H1 (cell line): ENCODE measurements at regions not wholly inside any gene's neighbourhood (a gene's known extent, or its start where the extent isn't known, plus 50 kb on each side); places are given as distances from the start of the nearest gene placed in this dataset.
"Not testable (repeated sequence)": the region's sequence is repeated elsewhere in the genome, so short reads cannot be mapped to it uniquely, and the experiment has no call there.

ENCODE experiments used
- CTCF ChIA-PET: fragments of 300-600 bp; sonication (Branson Sonifier 250); formaldehyde crosslinking; loops from one replicate; lab custom pipeline; 2021; ENCODE audit not compliant: partially characterized antibody; lab: Charles Lee
- POLR2A ChIA-PET: fragments of 300-600 bp; sonication (Branson Sonifier 250); formaldehyde crosslinking; loops from one replicate; lab custom pipeline; 2021; ENCODE audit warnings: inconsistent platforms; ENCODE audit not compliant: partially characterized antibody; lab: Charles Lee
- DNase-seq, 2 experiments: peaks; one replicate each; pipeline versions ENCODE4 v3.0.0 to v3.0.0-alpha.2; 2010 to 2022; ENCODE audit warnings: low spot score in 2 of 2, low read depth in 1 of 2, mixed read lengths in 1 of 2
- FAIRE-seq: peaks from 2 replicates; lab custom pipeline; 2011; peaks lifted over from hg19 to GRCh38; lab: Jason Lieb, UNC
- H2AFZ ChIP-seq: 2 replicates; pipeline ENCODE4 v1.8.1; 2012; ENCODE audit warnings: low read length, inconsistent platforms
- H2AK5ac ChIP-seq: 2 replicates; pipeline ENCODE4 v1.6.1; 2013; ENCODE audit warnings: low read depth, low read length
- H2BK120ac ChIP-seq: replicated peaks from 2 replicates; pipeline ENCODE3; 2013; ENCODE audit warnings: low read depth, low read length, inconsistent platforms
- H2BK12ac ChIP-seq: 2 replicates; pipeline ENCODE4 v1.6.1; 2013; ENCODE audit warnings: low read depth, low read length
- H2BK15ac ChIP-seq: 2 replicates; pipeline ENCODE4 v1.6.1; 2013; ENCODE audit warnings: low read length
- H2BK20ac ChIP-seq: 2 replicates; pipeline ENCODE4 v1.6.1; 2013; ENCODE audit warnings: low read length
- H2BK5ac ChIP-seq: 2 replicates; pipeline ENCODE4 v1.6.1; 2013; ENCODE audit warnings: low read depth, low read length
- H3K14ac ChIP-seq: 2 replicates; pipeline ENCODE4 v1.6.1; 2013; ENCODE audit warnings: inconsistent platforms; ENCODE audit not compliant: insufficient read length
- H3K18ac ChIP-seq: 2 replicates; pipeline ENCODE4 v1.6.1; 2013; ENCODE audit warnings: low read length; ENCODE audit errors: extremely low read depth
- H3K23ac ChIP-seq: 2 replicates; pipeline ENCODE4 v1.6.1; 2013; ENCODE audit warnings: inconsistent platforms; ENCODE audit not compliant: insufficient read length
- H3K23me2 ChIP-seq: 2 replicates; pipeline ENCODE4 v1.6.1; 2013; ENCODE audit warnings: low read depth, low read length
- H3K27ac ChIP-seq: 2 replicates; pipeline ENCODE4 v1.6.1; 2011; ENCODE audit warnings: low read depth, low read length, inconsistent platforms
- H3K27me3 ChIP-seq, 4 experiments: replicated peaks in 1 of 4; 1 replicate in 1 of 4; 2 replicates in 3 of 4; pipeline versions ENCODE4 v1.6.1 to v1.8.1; 2011 to 2013; ENCODE audit warnings: low read length in 3 of 4, mild to moderate bottlenecking in 3 of 4, inconsistent platforms in 2 of 4, mixed read lengths in 2 of 4, moderate library complexity in 1 of 4; ENCODE audit not compliant: control insufficient read depth in 3 of 4, insufficient read depth in 3 of 4; ENCODE audit errors: extremely low read depth in 1 of 4
- H3K36me3 ChIP-seq, 4 experiments: 2 replicates each; pipeline versions ENCODE4 v1.6.1 to v1.8.1; 2011 to 2013; ENCODE audit warnings: mild to moderate bottlenecking in 4 of 4, low read length in 3 of 4, moderate library complexity in 2 of 4, control low read depth in 1 of 4, inconsistent platforms in 1 of 4; ENCODE audit not compliant: insufficient read depth in 4 of 4, control insufficient read depth in 2 of 4
- H3K4ac ChIP-seq: replicated peaks from 2 replicates; pipeline ENCODE3; 2013; ENCODE audit warnings: low read length, low read depth, mixed read lengths, inconsistent platforms; ENCODE audit not compliant: insufficient read length
- H3K4me1 ChIP-seq, 4 experiments: replicated peaks in 1 of 4; 1 replicate in 1 of 4; 2 replicates in 3 of 4; pipeline versions ENCODE4 v1.6.1 to v1.8.1; 2011 to 2013; ENCODE audit warnings: low read length in 3 of 4, inconsistent platforms in 2 of 4, mixed read lengths in 1 of 4; ENCODE audit not compliant: insufficient read depth in 4 of 4, control insufficient read depth in 3 of 4
- H3K4me2 ChIP-seq, 2 experiments: 2 replicates each; pipeline versions ENCODE4 v1.6.1 to v1.8.1; 2011 to 2013; ENCODE audit warnings: low read depth in 2 of 2, low read length in 2 of 2, control low read depth in 1 of 2, inconsistent platforms in 1 of 2, mild to moderate bottlenecking in 1 of 2; ENCODE audit not compliant: insufficient read depth in 1 of 2
- H3K4me3 ChIP-seq, 4 experiments: fragments of 200-600, 300-600 bp in 1 of 4; sonication (generic), shearing (Covaris generic), sonication (Bioruptor Twin) in 1 of 4; 2 replicates each; pipeline versions ENCODE4 v1.5.1 to v1.8.1; 2011 to 2016; ENCODE audit warnings: low read length in 4 of 4, low read depth in 3 of 4, control low read depth in 2 of 4, inconsistent platforms in 2 of 4, mild to moderate bottlenecking in 2 of 4, mixed read lengths in 1 of 4, moderate library complexity in 1 of 4; ENCODE audit not compliant: insufficient read depth in 2 of 4; ENCODE audit errors: extremely low read depth in 1 of 4
- H3K56ac ChIP-seq: replicated peaks from 2 replicates; pipeline ENCODE3; 2013; ENCODE audit warnings: low read depth, mild to moderate bottlenecking, mixed read lengths, low read length, inconsistent platforms; ENCODE audit not compliant: insufficient read length
- H3K79me1 ChIP-seq: 2 replicates; pipeline ENCODE4 v1.6.1; 2013; ENCODE audit warnings: low read depth, low read length, control low read depth
- H3K79me2 ChIP-seq, 2 experiments: 2 replicates each; pipeline versions ENCODE4 v1.6.1 to v1.8.1; 2012 to 2013; ENCODE audit warnings: low read length in 2 of 2, mild to moderate bottlenecking in 2 of 2, inconsistent platforms in 1 of 2; ENCODE audit not compliant: insufficient read depth in 2 of 2, control insufficient read depth in 1 of 2
- H3K9ac ChIP-seq, 4 experiments: replicated peaks in 1 of 4; 1 replicate in 1 of 4; 2 replicates in 3 of 4; pipeline versions ENCODE4 v1.6.1 to v1.8.1; 2011 to 2013; ENCODE audit warnings: low read depth in 3 of 4, low read length in 3 of 4, control low read depth in 2 of 4, mild to moderate bottlenecking in 2 of 4, moderate library complexity in 2 of 4, inconsistent platforms in 1 of 4; ENCODE audit errors: extremely low read depth in 1 of 4
- H3K9me3 ChIP-seq, 2 experiments: 2 replicates each; pipeline versions ENCODE4 v1.6.1 to v1.8.1; 2012 to 2013; ENCODE audit warnings: mild to moderate bottlenecking in 2 of 2, moderate library complexity in 2 of 2, control low read depth in 1 of 2, inconsistent platforms in 1 of 2, low read depth in 1 of 2, low read length in 1 of 2, mixed read lengths in 1 of 2; ENCODE audit not compliant: insufficient read depth in 2 of 2
- H4K20me1 ChIP-seq, 2 experiments: replicated peaks in 1 of 2; 2 replicates each; pipeline versions ENCODE3 to v1.8.1; 2011 to 2013; ENCODE audit warnings: inconsistent platforms in 2 of 2, low read length in 2 of 2, mild to moderate bottlenecking in 1 of 2; ENCODE audit not compliant: insufficient read depth in 2 of 2, control insufficient read depth in 1 of 2
- H4K5ac ChIP-seq: 2 replicates; pipeline ENCODE4 v1.6.1; 2013; ENCODE audit warnings: low read length, low read depth, mixed read lengths, inconsistent platforms; ENCODE audit not compliant: insufficient read length
- H4K8ac ChIP-seq: 2 replicates; pipeline ENCODE4 v1.8.0; 2013; ENCODE audit warnings: mild to moderate bottlenecking, moderate library complexity, low read length, inconsistent platforms; ENCODE audit not compliant: insufficient read depth; ENCODE audit errors: extremely low read depth
- H4K91ac ChIP-seq: replicated peaks from 2 replicates; pipeline ENCODE3; 2013; ENCODE audit warnings: low read length, mixed read lengths, inconsistent platforms; ENCODE audit not compliant: insufficient read length
- WGBS, 2 experiments: shearing (Covaris generic) in 1 of 2; methylation state at CpG; one replicate each; pipeline versions ENCODE4 v1.1.6 to v1.1.7; 2013 to 2015; ENCODE audit warnings: low lambda C conversion rate in 2 of 2, mixed read lengths in 2 of 2, inconsistent platforms in 1 of 2, low coverage in 1 of 2, missing lambda C conversion rate in 1 of 2; ENCODE audit not compliant: insufficient replicate concordance in 2 of 2, insufficient coverage in 1 of 2, insufficient read length in 1 of 2; ENCODE audit errors: extremely low coverage in 1 of 2, missing lambda C conversion rate in 1 of 2; 5-methylcytosine and 5-hydroxymethylcytosine counted together

- DNase-seq, H2BK20ac ChIP-seq, H2AK5ac ChIP-seq, H3K27me3 ChIP-seq, FAIRE-seq, H3K4me1 ChIP-seq, H3K23me2 ChIP-seq, H3K4me3 ChIP-seq, H2BK15ac ChIP-seq, H3K79me1 ChIP-seq, POLR2A ChIA-PET, H4K5ac ChIP-seq, H2BK120ac ChIP-seq, H3K18ac ChIP-seq, H3K27ac ChIP-seq, H3K9ac ChIP-seq, H3K4me2 ChIP-seq, H3K36me3 ChIP-seq, H3K56ac ChIP-seq, H3K4ac ChIP-seq, H2BK12ac ChIP-seq, H2AFZ ChIP-seq, H4K8ac ChIP-seq, H4K20me1 ChIP-seq, H3K79me2 ChIP-seq, H3K14ac ChIP-seq, H3K23ac ChIP-seq, H2BK5ac ChIP-seq, H4K91ac ChIP-seq: not testable (repeated sequence)
- H3K9me3 ChIP-seq = peaks cover 64 to 66% of the 10 kb centered on the region in 2 experiments; a peak in 3 of 4 replicates
- CTCF ChIA-PET = interaction anchor here (0.7 kb wide), 1 partner anchor 236 kb away, joined by 3 read pairs; no protein-coding TSS in a partner anchor
- WGBS, 2 experiments = 78% methylated on average over 4 of the region's 4 CpGs; no CpG with 5 or more reads in 1 of the 2 experiments
Observed at GRCh38 chr4:18107848-18108528, 86.4 kb upstream of the LCORL start.
